BJ (cell line): ENCODE measurements at regions not wholly inside any gene's neighbourhood (a gene's known extent, or its start where the extent isn't known, plus 50 kb on each side); places are given as distances from the start of the nearest gene placed in this dataset.

Experiments
- CTCF ChIA-PET: fragments of 350-600 bp; formaldehyde crosslinking; extraction: SDS; loops from one replicate; lab custom pipeline; 2021; ENCODE audit warnings: antibody characterized with exemption, inconsistent platforms; lab: Yijun Ruan, JAX
- POLR2A ChIA-PET: fragments of 300-600 bp; sonication (Branson Sonifier 250); formaldehyde crosslinking; extraction: SDS; loops from one replicate; lab custom pipeline; 2021; ENCODE audit warnings: antibody characterized with exemption; lab: Charles Lee
- DNase-seq: peaks from one replicate; pipeline ENCODE4 v3.0.0-alpha.2; 2011; ENCODE audit warnings: low read depth
- H3K27me3 ChIP-seq: 2 replicates; pipeline ENCODE4 v1.6.0; 2011; ENCODE audit warnings: low read length; ENCODE audit not compliant: control insufficient read depth, insufficient read depth
- H3K36me3 ChIP-seq: 2 replicates; pipeline ENCODE4 v1.5.1; 2011; ENCODE audit warnings: low read length; ENCODE audit not compliant: control insufficient read depth, insufficient read depth
- H3K4me3 ChIP-seq: 2 replicates; pipeline ENCODE4 v1.5.1; 2011; ENCODE audit warnings: low read depth, mild to moderate bottlenecking, control low read depth, low read length
- TF ChIP-seq, protein P1 (sequence below): IDR thresholded peaks from 2 replicates; pipeline ENCODE4 v1.5.1; 2011; ENCODE audit warnings: low read depth, mild to moderate bottlenecking, control low read depth, inconsistent platforms, low read length, moderate library complexity; ENCODE audit not compliant: insufficient read depth

GRCh38 chr9:1303932-1304331, 253.8 kb downstream of the DMRT2 start:
- Histone ChIP-seq H3K27me3 (no peaks in the 10 kb centered on the region), H3K4me3 (no peak overlapping the region), H3K36me3 (no peaks in the 10 kb centered on the region)
- no peak for DNase-seq
- POLR2A ChIA-PET: no interaction called here
- CTCF ChIA-PET: no interaction called here
- TF ChIP-seq, protein P1, sequence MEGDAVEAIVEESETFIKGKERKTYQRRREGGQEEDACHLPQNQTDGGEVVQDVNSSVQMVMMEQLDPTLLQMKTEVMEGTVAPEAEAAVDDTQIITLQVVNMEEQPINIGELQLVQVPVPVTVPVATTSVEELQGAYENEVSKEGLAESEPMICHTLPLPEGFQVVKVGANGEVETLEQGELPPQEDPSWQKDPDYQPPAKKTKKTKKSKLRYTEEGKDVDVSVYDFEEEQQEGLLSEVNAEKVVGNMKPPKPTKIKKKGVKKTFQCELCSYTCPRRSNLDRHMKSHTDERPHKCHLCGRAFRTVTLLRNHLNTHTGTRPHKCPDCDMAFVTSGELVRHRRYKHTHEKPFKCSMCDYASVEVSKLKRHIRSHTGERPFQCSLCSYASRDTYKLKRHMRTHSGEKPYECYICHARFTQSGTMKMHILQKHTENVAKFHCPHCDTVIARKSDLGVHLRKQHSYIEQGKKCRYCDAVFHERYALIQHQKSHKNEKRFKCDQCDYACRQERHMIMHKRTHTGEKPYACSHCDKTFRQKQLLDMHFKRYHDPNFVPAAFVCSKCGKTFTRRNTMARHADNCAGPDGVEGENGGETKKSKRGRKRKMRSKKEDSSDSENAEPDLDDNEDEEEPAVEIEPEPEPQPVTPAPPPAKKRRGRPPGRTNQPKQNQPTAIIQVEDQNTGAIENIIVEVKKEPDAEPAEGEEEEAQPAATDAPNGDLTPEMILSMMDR: no peak

GRCh38 chr9:1311462-1312042, 261.4 kb downstream of the DMRT2 start:
- CTCF ChIA-PET: no interaction called here
- H3K27me3 ChIP-seq: no peaks in the 10 kb centered on the region
- POLR2A ChIA-PET: no interaction called here
- no peak overlapping the region for H3K4me3 ChIP-seq
- H3K36me3 ChIP-seq: no peaks in the 10 kb centered on the region
- no peak for DNase-seq
- TF ChIP-seq, protein P1: no peak

DNA sequence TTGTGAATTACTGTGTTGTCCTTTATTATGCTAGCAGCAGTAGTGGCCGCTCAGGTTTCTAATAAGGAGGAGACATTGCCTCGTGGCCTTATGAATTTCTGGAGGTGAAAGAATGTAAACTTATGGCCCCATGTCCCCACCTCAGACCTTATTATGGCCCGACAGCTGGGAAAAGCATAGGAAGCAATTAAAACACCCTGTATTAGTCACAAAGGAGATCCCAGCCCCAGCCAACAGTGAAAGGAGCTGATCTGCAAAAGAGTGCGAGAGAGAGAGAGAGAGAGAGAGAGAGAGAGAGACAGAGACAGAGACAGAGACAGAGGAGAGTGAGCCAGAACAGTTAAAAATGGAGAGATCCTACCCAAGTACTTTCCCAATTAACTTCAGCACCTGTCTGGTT, 269.3 kb downstream of the DMRT2 start:
- Histone ChIP-seq H3K27me3 (no peaks in the 10 kb centered on the region), H3K36me3 (no peaks in the 10 kb centered on the region), H3K4me3 (no peak overlapping the region)
- DNase-seq: no peak
- TF ChIP-seq, protein P1: no peak
- CTCF ChIA-PET: interaction anchor here (0.6 kb wide), 1 partner anchor 306 kb away, joined by 3 read pairs; no protein-coding TSS in a partner anchor
- POLR2A ChIA-PET: no interaction called here

GRCh38 chr9:1320051-1320557, 269.9 kb downstream of the DMRT2 start:
- CTCF ChIA-PET: no interaction called here
- DNase-seq: no peak
- Histone ChIP-seq H3K4me3 (no peak overlapping the region), H3K36me3 (no peaks in the 10 kb centered on the region), H3K27me3 (no peaks in the 10 kb centered on the region)
- POLR2A ChIA-PET: no interaction called here
- TF ChIP-seq, protein P1: no peak

- no peak for DNase-seq
- ChIA-PET CTCF (no interaction called here), POLR2A (no interaction called here)
- H3K4me3 ChIP-seq: no peak overlapping the region
- H3K27me3 ChIP-seq: no peaks in the 10 kb centered on the region
- TF ChIP-seq, protein P1: no peak
- no peaks in the 10 kb centered on the region for H3K36me3 ChIP-seq
Measured at GRCh38 chr9:1320607-1321195, 270.5 kb downstream of the DMRT2 start.
